ENCODE measurements at regions not wholly inside any gene's neighbourhood (a gene's known extent, or its start where the extent isn't known, plus 50 kb on each side); places are given as distances from the start of the nearest gene placed in this dataset.
A peak's percentile ranks its signal among the peaks of the same experiment; 100 is the strongest.

DNA sequence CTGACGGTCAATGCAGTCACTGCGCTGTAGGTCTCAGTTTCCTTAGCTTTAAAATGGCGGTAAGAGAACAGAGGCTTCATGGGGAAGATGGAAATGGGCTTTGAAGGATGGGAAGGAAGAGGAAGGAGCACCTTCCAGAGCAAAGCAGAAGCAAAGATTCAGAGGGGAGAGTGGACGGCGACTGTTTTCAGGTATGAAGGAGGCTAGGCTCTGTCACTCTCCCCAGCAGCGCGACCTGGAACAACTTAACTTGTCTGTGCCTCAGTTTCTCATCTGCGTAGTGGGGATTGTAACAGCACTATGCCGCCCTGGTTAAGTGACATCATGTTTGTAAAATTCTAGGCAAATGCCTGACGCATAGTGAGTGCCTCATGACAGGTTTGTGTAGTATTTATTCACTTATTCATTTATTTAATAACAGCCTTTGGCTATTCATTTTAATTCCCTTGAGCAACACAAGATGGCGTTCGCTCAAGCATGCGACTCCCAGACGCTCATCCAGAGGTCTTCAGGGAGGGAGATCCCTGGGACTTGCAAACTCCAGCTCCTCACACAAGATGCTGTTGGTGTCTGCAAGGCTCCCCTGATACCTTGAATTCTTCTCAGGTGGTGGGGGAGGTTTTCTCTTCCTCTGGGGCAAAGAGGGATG, 336.3 kb downstream of the DYSF start:
- no peaks in the 10 kb centered on the region for H3K79me2 ChIP-seq (replicated peaks; ENCODE audit: insufficient read depth)
- ATAC-seq (no peak), DNase-seq (ENCODE audit: low spot score) (peak; percentile 8)
- Mint-ChIP-seq H3K4me1 (peaks cover 7% of the 10 kb centered on the region; the same call in 1 of the 3 replicates), H3K27me3 (ENCODE audit: insufficient read depth, low read depth, poor library complexity) (peaks cover 6% of the 10 kb centered on the region), H3K36me3 (ENCODE audit: low read depth) (no peaks in the 10 kb centered on the region), H3K4me3 (no peak overlapping the region), H3K9me3 (no peaks in the 10 kb centered on the region; the same call in 2 of the 3 replicates), H3K27ac (no peak overlapping the region)
- H3K27ac ChIP-seq (ENCODE audit: low read depth), result no peak overlapping the region
- no peak overlapping the region for H3K4me2 ChIP-seq
- H3K4me3 ChIP-seq, result no peak overlapping the region
- H4K20me1 ChIP-seq (replicated peaks; ENCODE audit: insufficient read depth), result no peaks in the 10 kb centered on the region
- no peaks in the 10 kb centered on the region for H3K4me1 ChIP-seq (ENCODE audit: insufficient read depth)
- no peaks in the 10 kb centered on the region for H3K36me3 ChIP-seq (ENCODE audit: insufficient read depth)
- H3F3A ChIP-seq (replicated peaks; ENCODE audit: low read depth), result no peaks in the 10 kb centered on the region
- TF ChIP-seq POLR2AphosphoS5 (IDR thresholded peaks at IDR 0.05; ENCODE audit: low read depth), result no peak
- TF ChIP-seq, protein P1, sequence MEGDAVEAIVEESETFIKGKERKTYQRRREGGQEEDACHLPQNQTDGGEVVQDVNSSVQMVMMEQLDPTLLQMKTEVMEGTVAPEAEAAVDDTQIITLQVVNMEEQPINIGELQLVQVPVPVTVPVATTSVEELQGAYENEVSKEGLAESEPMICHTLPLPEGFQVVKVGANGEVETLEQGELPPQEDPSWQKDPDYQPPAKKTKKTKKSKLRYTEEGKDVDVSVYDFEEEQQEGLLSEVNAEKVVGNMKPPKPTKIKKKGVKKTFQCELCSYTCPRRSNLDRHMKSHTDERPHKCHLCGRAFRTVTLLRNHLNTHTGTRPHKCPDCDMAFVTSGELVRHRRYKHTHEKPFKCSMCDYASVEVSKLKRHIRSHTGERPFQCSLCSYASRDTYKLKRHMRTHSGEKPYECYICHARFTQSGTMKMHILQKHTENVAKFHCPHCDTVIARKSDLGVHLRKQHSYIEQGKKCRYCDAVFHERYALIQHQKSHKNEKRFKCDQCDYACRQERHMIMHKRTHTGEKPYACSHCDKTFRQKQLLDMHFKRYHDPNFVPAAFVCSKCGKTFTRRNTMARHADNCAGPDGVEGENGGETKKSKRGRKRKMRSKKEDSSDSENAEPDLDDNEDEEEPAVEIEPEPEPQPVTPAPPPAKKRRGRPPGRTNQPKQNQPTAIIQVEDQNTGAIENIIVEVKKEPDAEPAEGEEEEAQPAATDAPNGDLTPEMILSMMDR (conservative IDR thresholded peaks at IDR 0.05; ENCODE audit: low read depth in 2 of 2), result peak; percentile 16 to 30; a peak in 3 of 4 replicates
- H2AFZ ChIP-seq, result peak overlapping the region; percentile 66
- no peaks in the 10 kb centered on the region; the same call in 1 of the 2 replicates for H3K9me2 ChIP-seq (ENCODE audit: insufficient read depth)
- H3K27me3 ChIP-seq (ENCODE audit: insufficient read depth), result no peaks in the 10 kb centered on the region

DNA sequence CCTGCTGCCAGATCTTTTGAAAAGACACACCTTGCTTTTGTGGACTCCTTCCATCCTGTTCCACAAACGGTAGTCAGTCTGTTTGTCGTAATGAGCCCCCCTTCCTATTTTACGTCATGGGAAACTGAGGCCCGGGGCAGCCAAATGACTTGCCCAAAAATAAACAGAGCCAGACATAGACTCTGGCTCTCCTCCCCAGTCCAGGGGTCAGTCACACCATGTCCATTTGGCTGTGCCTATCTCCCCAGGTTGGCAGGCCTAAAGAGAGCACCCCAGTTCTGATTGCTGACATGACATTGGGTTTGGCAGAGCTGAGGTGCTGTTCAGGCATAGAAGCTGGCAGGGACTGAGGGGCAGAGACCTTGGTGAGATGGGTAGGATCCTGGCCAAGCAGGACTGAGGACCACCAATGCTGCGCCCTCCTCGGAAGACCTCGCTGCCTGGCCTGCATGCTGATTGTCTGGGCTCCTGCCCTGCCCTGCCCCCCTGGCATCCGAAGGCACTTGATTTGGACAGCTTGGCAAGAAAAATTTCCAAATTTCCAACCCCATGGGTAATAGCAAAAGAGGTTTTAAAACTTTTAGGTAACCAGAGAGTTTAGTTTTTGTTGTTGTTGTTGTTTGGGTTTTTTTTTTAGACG, 335.4 kb downstream of the DYSF start:
- H3K79me2 ChIP-seq (replicated peaks; ENCODE audit: insufficient read depth), result no peaks in the 10 kb centered on the region
- no peaks in the 10 kb centered on the region for H3K27me3 ChIP-seq (ENCODE audit: insufficient read depth)
- no peaks in the 10 kb centered on the region for H3K36me3 ChIP-seq (ENCODE audit: insufficient read depth)
- Mint-ChIP-seq H3K27me3 (ENCODE audit: insufficient read depth, low read depth, poor library complexity) (peaks cover 11% of the 10 kb centered on the region), H3K4me3 (no peak overlapping the region), H3K27ac (no peak overlapping the region), H3K9me3 (no peaks in the 10 kb centered on the region; the same call in 2 of the 3 replicates), H3K4me1 (peaks cover 7% of the 10 kb centered on the region; the same call in 1 of the 3 replicates), H3K36me3 (ENCODE audit: low read depth) (no peaks in the 10 kb centered on the region)
- no peak for DNase-seq (ENCODE audit: low spot score)
- H3K4me3 ChIP-seq, result no peak overlapping the region
- H3K4me1 ChIP-seq (ENCODE audit: insufficient read depth), result no peaks in the 10 kb centered on the region
- no peaks in the 10 kb centered on the region for H4K20me1 ChIP-seq (replicated peaks; ENCODE audit: insufficient read depth)
- no peaks in the 10 kb centered on the region for H3F3A ChIP-seq (replicated peaks; ENCODE audit: low read depth)
- H3K27ac ChIP-seq (ENCODE audit: low read depth), result no peak overlapping the region
- no peak for ATAC-seq
- no peak for TF ChIP-seq ZNF331 (CRISPR knock-in tag; IDR thresholded peaks at IDR 0.05; ENCODE audit: low read depth)
- TF ChIP-seq POLR2AphosphoS5 (IDR thresholded peaks at IDR 0.05; ENCODE audit: low read depth), result no peak
- TF ChIP-seq CREB1 (CRISPR knock-in tag; IDR thresholded peaks at IDR 0.05; ENCODE audit: low read depth), result no peak
- TF ChIP-seq EZH2 (IDR thresholded peaks at IDR 0.05; ENCODE audit: low read depth, unreplicated experiment), result no peak
- TF ChIP-seq EZH2phosphoT487 (IDR thresholded peaks at IDR 0.05; ENCODE audit: unreplicated experiment), result no peak
- TF ChIP-seq JUNB (IDR thresholded peaks at IDR 0.05; ENCODE audit: unreplicated experiment), result no peak
- TF ChIP-seq, protein P2, sequence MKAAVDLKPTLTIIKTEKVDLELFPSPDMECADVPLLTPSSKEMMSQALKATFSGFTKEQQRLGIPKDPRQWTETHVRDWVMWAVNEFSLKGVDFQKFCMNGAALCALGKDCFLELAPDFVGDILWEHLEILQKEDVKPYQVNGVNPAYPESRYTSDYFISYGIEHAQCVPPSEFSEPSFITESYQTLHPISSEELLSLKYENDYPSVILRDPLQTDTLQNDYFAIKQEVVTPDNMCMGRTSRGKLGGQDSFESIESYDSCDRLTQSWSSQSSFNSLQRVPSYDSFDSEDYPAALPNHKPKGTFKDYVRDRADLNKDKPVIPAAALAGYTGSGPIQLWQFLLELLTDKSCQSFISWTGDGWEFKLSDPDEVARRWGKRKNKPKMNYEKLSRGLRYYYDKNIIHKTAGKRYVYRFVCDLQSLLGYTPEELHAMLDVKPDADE (IDR thresholded peaks at IDR 0.05), result no peak
- no peak for TF ChIP-seq STAT1 (IDR thresholded peaks at IDR 0.05; ENCODE audit: unreplicated experiment)
- TF ChIP-seq ZNF114 (CRISPR knock-in tag; IDR thresholded peaks at IDR 0.05), result no peak
- TF ChIP-seq, protein P3, sequence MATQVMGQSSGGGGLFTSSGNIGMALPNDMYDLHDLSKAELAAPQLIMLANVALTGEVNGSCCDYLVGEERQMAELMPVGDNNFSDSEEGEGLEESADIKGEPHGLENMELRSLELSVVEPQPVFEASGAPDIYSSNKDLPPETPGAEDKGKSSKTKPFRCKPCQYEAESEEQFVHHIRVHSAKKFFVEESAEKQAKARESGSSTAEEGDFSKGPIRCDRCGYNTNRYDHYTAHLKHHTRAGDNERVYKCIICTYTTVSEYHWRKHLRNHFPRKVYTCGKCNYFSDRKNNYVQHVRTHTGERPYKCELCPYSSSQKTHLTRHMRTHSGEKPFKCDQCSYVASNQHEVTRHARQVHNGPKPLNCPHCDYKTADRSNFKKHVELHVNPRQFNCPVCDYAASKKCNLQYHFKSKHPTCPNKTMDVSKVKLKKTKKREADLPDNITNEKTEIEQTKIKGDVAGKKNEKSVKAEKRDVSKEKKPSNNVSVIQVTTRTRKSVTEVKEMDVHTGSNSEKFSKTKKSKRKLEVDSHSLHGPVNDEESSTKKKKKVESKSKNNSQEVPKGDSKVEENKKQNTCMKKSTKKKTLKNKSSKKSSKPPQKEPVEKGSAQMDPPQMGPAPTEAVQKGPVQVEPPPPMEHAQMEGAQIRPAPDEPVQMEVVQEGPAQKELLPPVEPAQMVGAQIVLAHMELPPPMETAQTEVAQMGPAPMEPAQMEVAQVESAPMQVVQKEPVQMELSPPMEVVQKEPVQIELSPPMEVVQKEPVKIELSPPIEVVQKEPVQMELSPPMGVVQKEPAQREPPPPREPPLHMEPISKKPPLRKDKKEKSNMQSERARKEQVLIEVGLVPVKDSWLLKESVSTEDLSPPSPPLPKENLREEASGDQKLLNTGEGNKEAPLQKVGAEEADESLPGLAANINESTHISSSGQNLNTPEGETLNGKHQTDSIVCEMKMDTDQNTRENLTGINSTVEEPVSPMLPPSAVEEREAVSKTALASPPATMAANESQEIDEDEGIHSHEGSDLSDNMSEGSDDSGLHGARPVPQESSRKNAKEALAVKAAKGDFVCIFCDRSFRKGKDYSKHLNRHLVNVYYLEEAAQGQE (IDR thresholded peaks at IDR 0.05; ENCODE audit: unreplicated experiment), result no peak
- no peak for TF ChIP-seq NANOG (IDR thresholded peaks at IDR 0.05; ENCODE audit: borderline replicate concordance)
- TF ChIP-seq, protein P1 (conservative IDR thresholded peaks at IDR 0.05; ENCODE audit: low read depth in 2 of 2), result no peak
- H2AFZ ChIP-seq, result no peak overlapping the region
- H3K4me2 ChIP-seq, result no peak overlapping the region
- H3K9me2 ChIP-seq (ENCODE audit: insufficient read depth), result no peaks in the 10 kb centered on the region; the same call in 1 of the 2 replicates
